Endothelial cell of umbilical vein (primary cell): ENCODE measurements at regions not wholly inside any gene's neighbourhood (a gene's known extent, or its start where the extent isn't known, plus 50 kb on each side); places are given as distances from the start of the nearest gene placed in this dataset.

Experiments used
- BruUV-seq: library from RNA; stranded (reverse); fragments of 400-500 nt; replicated peaks from 2 replicates; lab custom pipeline; 2021; lab: Mats Ljungman, UMichigan
- CTCF ChIA-PET: fragments of 300-600, 350-600 bp; sonication (Branson Sonifier 250); formaldehyde crosslinking; loops from one replicate; lab custom pipeline; 2021; ENCODE audit warnings: antibody characterized with exemption, inconsistent platforms; lab: Charles Lee
- POLR2A ChIA-PET: fragments of 300-600, 350-600 bp; sonication (Branson Sonifier 250); formaldehyde crosslinking; loops from one replicate; lab custom pipeline; 2021; ENCODE audit warnings: antibody characterized with exemption, inconsistent platforms; lab: Charles Lee
- DNase-seq: peaks from one replicate; pipeline ENCODE4 v3.0.0-alpha.2; 2011; ENCODE audit warnings: low read depth, low spot score
- FAIRE-seq: peaks from 2 replicates; lab custom pipeline; 2011; peaks lifted over from hg19 to GRCh38; lab: Jason Lieb, UNC
- H2AFZ ChIP-seq: 2 replicates; pipeline ENCODE4 v1.6.0; 2012; ENCODE audit warnings: low read depth, low read length, control low read depth, inconsistent platforms
- H3K27ac ChIP-seq: 2 replicates; pipeline ENCODE4 v1.5.1; 2011; ENCODE audit warnings: low read depth, mild to moderate bottlenecking, control low read depth, low read length, moderate library complexity; ENCODE audit not compliant: insufficient read depth
- H3K27me3 ChIP-seq, 2 experiments: 2 replicates each; pipeline versions ENCODE4 v1.6.0 to v1.6.1; 2011; ENCODE audit warnings: low read length in 2 of 2, mixed read lengths in 1 of 2; ENCODE audit not compliant: control insufficient read depth in 2 of 2, insufficient read depth in 2 of 2
- H3K36me3 ChIP-seq, 2 experiments: 2 replicates in 1 of 2; 3 replicates in 1 of 2; pipeline ENCODE4 v1.5.1; 2011; ENCODE audit warnings: low read length in 2 of 2, mild to moderate bottlenecking in 1 of 2, moderate library complexity in 1 of 2; ENCODE audit not compliant: control insufficient read depth in 2 of 2, insufficient read depth in 2 of 2; ENCODE audit errors: extremely low read depth in 1 of 2
- H3K4me1 ChIP-seq: 3 replicates; pipeline ENCODE4 v1.5.1; 2011; ENCODE audit warnings: mild to moderate bottlenecking, low read length; ENCODE audit not compliant: control insufficient read depth, insufficient read depth; ENCODE audit errors: extremely low read depth
- H3K4me2 ChIP-seq: 2 replicates; pipeline ENCODE4 v1.6.1; 2011; ENCODE audit warnings: low read length, control low read depth, mixed read lengths; ENCODE audit not compliant: insufficient read depth
- H3K4me3 ChIP-seq, 3 experiments: fragments of 200-600 bp in 1 of 3; sonication (generic), shearing (Covaris generic) in 1 of 3; replicated peaks in 1 of 3; 2 replicates each; pipeline ENCODE4 v1.5.1; 2011 to 2016; ENCODE audit warnings: control low read depth in 3 of 3, low read length in 3 of 3, mild to moderate bottlenecking in 2 of 3, inconsistent platforms in 1 of 3, low read depth in 1 of 3, moderate library complexity in 1 of 3; ENCODE audit not compliant: insufficient read depth in 1 of 3
- H3K79me2 ChIP-seq: 2 replicates; pipeline ENCODE4 v1.6.0; 2012; ENCODE audit warnings: low read length, inconsistent platforms; ENCODE audit not compliant: control insufficient read depth, insufficient read depth
- H3K9ac ChIP-seq: replicated peaks from 2 replicates; pipeline ENCODE3; 2011; ENCODE audit warnings: low read length, control low read depth; ENCODE audit not compliant: insufficient read depth; ENCODE audit errors: extremely low read depth
- H3K9me1 ChIP-seq: replicated peaks from 3 replicates; pipeline ENCODE4 v1.6.0; 2011; ENCODE audit warnings: mild to moderate bottlenecking, low read length; ENCODE audit not compliant: control insufficient read depth, insufficient read depth; ENCODE audit errors: extremely low read depth
- H3K9me3 ChIP-seq: replicated peaks from 2 replicates; pipeline ENCODE4 v1.5.1; 2012; ENCODE audit warnings: low read length, inconsistent platforms; ENCODE audit not compliant: control insufficient read depth, insufficient read depth
- H4K20me1 ChIP-seq: replicated peaks from 2 replicates; pipeline ENCODE3; 2011; ENCODE audit warnings: mild to moderate bottlenecking, low read length; ENCODE audit not compliant: control insufficient read depth, insufficient read depth; ENCODE audit errors: extremely low read depth
- EZH2 ChIP-seq: IDR thresholded peaks from 2 replicates; pipeline ENCODE4 v1.6.1; 2012; ENCODE audit warnings: borderline replicate concordance, low read depth, mild to moderate bottlenecking, moderate library complexity, low read length, inconsistent platforms; ENCODE audit not compliant: severe bottlenecking
- FOS ChIP-seq: IDR thresholded peaks from 2 replicates; pipeline ENCODE4 v1.6.1; 2011; ENCODE audit warnings: mild to moderate bottlenecking, low read length, moderate library complexity, borderline replicate concordance; ENCODE audit not compliant: insufficient read depth
- GATA2 ChIP-seq: IDR thresholded peaks from 2 replicates; pipeline ENCODE4 v1.7.0; 2011; ENCODE audit warnings: low read depth, mild to moderate bottlenecking, moderate library complexity, mixed read lengths, low read length; ENCODE audit not compliant: insufficient read length, insufficient read depth
- JUN ChIP-seq: IDR thresholded peaks from 2 replicates; pipeline ENCODE4 v1.6.1; 2011; ENCODE audit warnings: borderline replicate concordance, low read depth; ENCODE audit not compliant: insufficient read length, insufficient read depth
- MYC ChIP-seq: IDR thresholded peaks from one replicate; pipeline ENCODE4 v1.6.1; 2011; ENCODE audit warnings: mild to moderate bottlenecking, low read depth, low read length
- POLR2A ChIP-seq: IDR thresholded peaks from 2 replicates; pipeline ENCODE4 v1.6.1; 2012; ENCODE audit warnings: low read depth, mild to moderate bottlenecking, control low read depth, low read length
- POLR2AphosphoS5 ChIP-seq: IDR thresholded peaks from 2 replicates; pipeline ENCODE4 v1.6.1; 2012; ENCODE audit warnings: low read depth, mild to moderate bottlenecking, control low read depth, low read length, moderate library complexity; ENCODE audit not compliant: insufficient read depth
- dilution Hi-C: fragments of 300-500 bp; cut with MboI; formaldehyde crosslinking; loops from one replicate; pipeline ENCODE4 v1.15.0; 2019; ENCODE audit warnings: low sequenced_read_pairs; ENCODE audit not compliant: extremely low pct_ligation_motif_present
- intact Hi-C: fragments of 100-400 bp; cut with micrococcal nuclease; formaldehyde crosslinking; loops from one replicate; pipeline ENCODE4 v1.10.0; 2022
- TF ChIP-seq, protein P1 (sequence below), 2 donors: IDR thresholded peaks; 1 replicate in 1 of 2; 2 replicates in 1 of 2; pipeline ENCODE4 v1.5.1; 2011; ENCODE audit warnings: low read length in 2 of 2, mild to moderate bottlenecking in 2 of 2, moderate library complexity in 2 of 2, control low read depth in 1 of 2, inconsistent platforms in 1 of 2, low read depth in 1 of 2; ENCODE audit not compliant: insufficient read depth in 1 of 2; ENCODE audit errors: extremely low read depth in 1 of 2
- TF ChIP-seq, protein P2 (sequence below): IDR thresholded peaks from 2 replicates; pipeline ENCODE4 v1.6.1; 2011; ENCODE audit not compliant: insufficient read depth, insufficient read length

DNA sequence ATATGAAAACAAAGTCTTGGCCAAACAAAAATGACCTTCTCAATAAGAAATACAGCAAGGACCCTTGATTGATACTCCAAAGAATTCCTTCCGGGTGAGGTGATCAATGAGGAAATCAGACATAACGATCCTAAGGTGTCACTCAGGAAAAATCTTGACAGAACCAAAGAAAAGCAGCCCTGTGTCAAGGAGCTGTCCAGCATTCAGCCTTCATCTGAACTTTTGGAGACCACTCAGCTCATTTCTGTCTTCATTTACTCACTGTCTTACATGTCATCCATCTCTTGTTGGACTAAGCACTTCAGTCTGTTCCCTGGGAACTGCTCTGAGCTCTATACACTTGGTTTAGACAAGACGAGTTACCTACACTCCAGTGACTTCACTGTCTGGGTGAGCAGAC lies 179.9 kb downstream of the GRIN2B start:
- DNase-seq = no peak
- H3K79me2 ChIP-seq = no peaks in the 10 kb centered on the region
- H2AFZ ChIP-seq = no peak overlapping the region
- no peak overlapping the region for H3K9ac ChIP-seq
- no peaks in the 10 kb centered on the region for H3K36me3 ChIP-seq
- dilution Hi-C loops = no loop called here
- no peaks in the 10 kb centered on the region for H3K27me3 ChIP-seq
- ChIA-PET POLR2A (no interaction called here), CTCF (no interaction called here)
- FAIRE-seq = no peak
- H3K27ac ChIP-seq = no peak overlapping the region
- no peaks in the 10 kb centered on the region for H4K20me1 ChIP-seq
- H3K4me3 ChIP-seq = no peak overlapping the region
- H3K4me2 ChIP-seq = no peak overlapping the region
- no TSS peak for BruUV-seq
- H3K9me1 ChIP-seq = no peaks in the 10 kb centered on the region
- intact Hi-C loops = no loop called here
- H3K4me1 ChIP-seq = no peaks in the 10 kb centered on the region
- no peaks in the 10 kb centered on the region for H3K9me3 ChIP-seq
- TF ChIP-seq, protein P1, sequence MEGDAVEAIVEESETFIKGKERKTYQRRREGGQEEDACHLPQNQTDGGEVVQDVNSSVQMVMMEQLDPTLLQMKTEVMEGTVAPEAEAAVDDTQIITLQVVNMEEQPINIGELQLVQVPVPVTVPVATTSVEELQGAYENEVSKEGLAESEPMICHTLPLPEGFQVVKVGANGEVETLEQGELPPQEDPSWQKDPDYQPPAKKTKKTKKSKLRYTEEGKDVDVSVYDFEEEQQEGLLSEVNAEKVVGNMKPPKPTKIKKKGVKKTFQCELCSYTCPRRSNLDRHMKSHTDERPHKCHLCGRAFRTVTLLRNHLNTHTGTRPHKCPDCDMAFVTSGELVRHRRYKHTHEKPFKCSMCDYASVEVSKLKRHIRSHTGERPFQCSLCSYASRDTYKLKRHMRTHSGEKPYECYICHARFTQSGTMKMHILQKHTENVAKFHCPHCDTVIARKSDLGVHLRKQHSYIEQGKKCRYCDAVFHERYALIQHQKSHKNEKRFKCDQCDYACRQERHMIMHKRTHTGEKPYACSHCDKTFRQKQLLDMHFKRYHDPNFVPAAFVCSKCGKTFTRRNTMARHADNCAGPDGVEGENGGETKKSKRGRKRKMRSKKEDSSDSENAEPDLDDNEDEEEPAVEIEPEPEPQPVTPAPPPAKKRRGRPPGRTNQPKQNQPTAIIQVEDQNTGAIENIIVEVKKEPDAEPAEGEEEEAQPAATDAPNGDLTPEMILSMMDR (IDR thresholded peaks at IDR 0.05; ENCODE audit: extremely low read depth in 1 of 2, insufficient read depth in 1 of 2, low read depth in 1 of 2, low read length in 2 of 2) = no peak
- TF ChIP-seq MYC (no peak), FOS (no peak), POLR2AphosphoS5 (no peak), JUN (no peak), EZH2 (no peak), POLR2A (no peak), GATA2 (no peak)
- TF ChIP-seq, protein P2, sequence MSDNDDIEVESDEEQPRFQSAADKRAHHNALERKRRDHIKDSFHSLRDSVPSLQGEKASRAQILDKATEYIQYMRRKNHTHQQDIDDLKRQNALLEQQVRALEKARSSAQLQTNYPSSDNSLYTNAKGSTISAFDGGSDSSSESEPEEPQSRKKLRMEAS = no peak
